Cardiac fibroblast (primary cell): ENCODE measurements at regions not wholly inside any gene's neighbourhood (a gene's known extent, or its start where the extent isn't known, plus 50 kb on each side); places are given as distances from the start of the nearest gene placed in this dataset.
A peak's percentile ranks its signal among the peaks of the same experiment; 100 is the strongest.

Experiments
- DNase-seq, 2 donors: peaks; one replicate each; pipeline versions ENCODE4 v3.0.0 to v3.0.0-alpha.2; 2010; ENCODE audit warnings: low read depth in 2 of 2
- H3K4me3 ChIP-seq, 2 donors: replicated peaks in 1 of 2; 1 replicate in 1 of 2; 2 replicates in 1 of 2; pipeline ENCODE4 v1.5.1; 2011; ENCODE audit warnings: low read depth in 2 of 2, low read length in 2 of 2, mild to moderate bottlenecking in 2 of 2, moderate library complexity in 1 of 2
- CTCF ChIP-seq: IDR thresholded peaks from one replicate; pipeline ENCODE4 v1.5.1; 2011; ENCODE audit warnings: low read depth, mild to moderate bottlenecking, low read length, inconsistent platforms

GRCh38 chr10:3911713-3912442, 126.9 kb upstream of the KLF6 start:
- no peak for TF ChIP-seq CTCF
- no peak overlapping the region for H3K4me3 ChIP-seq
- DNase-seq: peak in 1 of 2 donors; percentile 82

GRCh38 chr10:3911241-3911640, 126.2 kb upstream of the KLF6 start:
- H3K4me3 ChIP-seq: no peak overlapping the region
- DNase-seq: no peak
- no peak for TF ChIP-seq CTCF

GRCh38 chr10:3909339-3909738, 124.3 kb upstream of the KLF6 start:
- no peak for TF ChIP-seq CTCF
- H3K4me3 ChIP-seq: no peak overlapping the region
- no peak for DNase-seq

GRCh38 chr10:3908183-3908582, 123.2 kb upstream of the KLF6 start:
- TF ChIP-seq CTCF: no peak
- DNase-seq: no peak
- no peak overlapping the region for H3K4me3 ChIP-seq

GRCh38 chr10:3907514-3907913, 122.5 kb upstream of the KLF6 start:
- DNase-seq: peak; percentile 32 to 33
- no peak overlapping the region for H3K4me3 ChIP-seq
- TF ChIP-seq CTCF: no peak

GRCh38 chr10:3906511-3907111, 121.6 kb upstream of the KLF6 start:
- H3K4me3 ChIP-seq: no peak overlapping the region
- TF ChIP-seq CTCF: no peak

More at GRCh38 chr10:3906511-3907111, 121.6 kb upstream of the KLF6 start:
- peak in 1 of 2 donors; percentile 64 for DNase-seq
